ENCODE measurements at regions not wholly inside any gene's neighbourhood (a gene's known extent, or its start where the extent isn't known, plus 50 kb on each side); places are given as distances from the start of the nearest gene placed in this dataset.

DNA sequence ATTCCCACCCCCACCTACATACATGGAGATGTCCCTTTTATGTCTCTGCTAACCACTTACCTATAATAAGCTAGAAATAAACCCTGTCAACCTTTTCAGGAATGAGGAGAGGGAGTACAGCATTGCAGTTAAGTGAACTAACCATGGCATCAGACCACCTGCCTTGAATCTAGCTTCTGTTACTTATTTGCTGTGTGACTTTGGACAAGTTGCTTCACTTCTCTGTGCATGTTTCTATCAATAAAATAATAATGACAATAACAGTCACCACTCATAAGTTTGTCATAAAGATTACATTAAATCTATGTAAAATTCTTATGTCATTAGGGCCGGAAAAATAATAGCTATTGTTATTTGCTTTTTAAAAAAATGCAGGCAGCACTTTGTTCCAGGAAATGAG lies 881.1 kb upstream of the AUTS2 start:
- CTCF ChIA-PET (ENCODE audit: partially characterized antibody) = interaction anchor here (0.7 to 1.0 kb wide), 2 partner anchors 133 to 350 kb away, joined by 3 read pairs; no protein-coding TSS in a partner anchor
- DNase-seq (ENCODE audit: low read depth in 1 of 2, low spot score in 2 of 2) (no peak), FAIRE-seq (no peak)
- no peak overlapping the region for H3K56ac ChIP-seq (replicated peaks; ENCODE audit: insufficient read length, low read depth, low read length)
- H4K5ac ChIP-seq (ENCODE audit: insufficient read length, low read depth, low read length) = no peak overlapping the region
- H3K4me3 ChIP-seq (ENCODE audit: extremely low read depth in 1 of 4, insufficient read depth in 2 of 4, low read depth in 3 of 4, low read length in 4 of 4) = no peak overlapping the region
- H2BK5ac ChIP-seq (ENCODE audit: low read depth, low read length) = no peak overlapping the region
- POLR2A ChIA-PET (ENCODE audit: partially characterized antibody) = no interaction called here
- H2BK20ac ChIP-seq (ENCODE audit: low read length) = no peak overlapping the region
- H3K27me3 ChIP-seq (replicated peaks in 1 of 4; ENCODE audit: control insufficient read depth in 3 of 4, extremely low read depth in 1 of 4, insufficient read depth in 3 of 4, low read length in 3 of 4) = no peaks in the 10 kb centered on the region
- H3K9me3 ChIP-seq (ENCODE audit: insufficient read depth in 2 of 2, low read depth in 1 of 2, low read length in 1 of 2) = no peaks in the 10 kb centered on the region
- no peak overlapping the region for H3K14ac ChIP-seq (ENCODE audit: insufficient read length)
- no peaks in the 10 kb centered on the region for H3K79me1 ChIP-seq (ENCODE audit: low read depth, low read length)
- no peak overlapping the region for H4K8ac ChIP-seq (ENCODE audit: extremely low read depth, insufficient read depth, low read length)
- no peaks in the 10 kb centered on the region for H4K20me1 ChIP-seq (replicated peaks in 1 of 2; ENCODE audit: control insufficient read depth in 1 of 2, insufficient read depth in 2 of 2, low read length in 2 of 2)
- no peak overlapping the region for H4K91ac ChIP-seq (replicated peaks; ENCODE audit: insufficient read length, low read length)
- no peak overlapping the region for H3K23ac ChIP-seq (ENCODE audit: insufficient read length)
- H3K4ac ChIP-seq (replicated peaks; ENCODE audit: insufficient read length, low read depth, low read length) = no peak overlapping the region
- H2BK12ac ChIP-seq (ENCODE audit: low read depth, low read length) = no peak overlapping the region
- H2AK5ac ChIP-seq (ENCODE audit: low read depth, low read length) = no peak overlapping the region
- H3K9ac ChIP-seq (replicated peaks in 1 of 4; ENCODE audit: extremely low read depth in 1 of 4, low read depth in 3 of 4, low read length in 3 of 4) = no peak overlapping the region
- H2BK120ac ChIP-seq (replicated peaks; ENCODE audit: low read depth, low read length) = no peak overlapping the region
- no peak overlapping the region for H2BK15ac ChIP-seq (ENCODE audit: low read length)
- 92% methylated on average over 1 of the region's 1 CpG; no CpG with 5 or more reads in 1 of the 2 experiments for WGBS, 2 experiments (ENCODE audit: extremely low coverage in 1 of 2, insufficient coverage in 1 of 2, insufficient read length in 1 of 2, insufficient replicate concordance in 2 of 2, low coverage in 1 of 2, low lambda C conversion rate in 2 of 2, missing lambda C conversion rate in 1 of 2)
- H3K27ac ChIP-seq (ENCODE audit: low read depth, low read length) = no peak overlapping the region
- no peaks in the 10 kb centered on the region for H3K36me3 ChIP-seq (ENCODE audit: control insufficient read depth in 2 of 4, insufficient read depth in 4 of 4, low read length in 3 of 4)
- H3K18ac ChIP-seq (ENCODE audit: extremely low read depth, low read length) = no peak overlapping the region
- TF ChIP-seq TCF12 (IDR thresholded peaks at IDR 0.05; ENCODE audit: low read depth, low read length) (no peak), EGR1 (IDR thresholded peaks at IDR 0.05; ENCODE audit: borderline replicate concordance, low read depth, low read length) (no peak), RFX5 (IDR thresholded peaks at IDR 0.05; ENCODE audit: borderline replicate concordance, low read depth, low read length) (no peak)
- TF ChIP-seq, protein P1, sequence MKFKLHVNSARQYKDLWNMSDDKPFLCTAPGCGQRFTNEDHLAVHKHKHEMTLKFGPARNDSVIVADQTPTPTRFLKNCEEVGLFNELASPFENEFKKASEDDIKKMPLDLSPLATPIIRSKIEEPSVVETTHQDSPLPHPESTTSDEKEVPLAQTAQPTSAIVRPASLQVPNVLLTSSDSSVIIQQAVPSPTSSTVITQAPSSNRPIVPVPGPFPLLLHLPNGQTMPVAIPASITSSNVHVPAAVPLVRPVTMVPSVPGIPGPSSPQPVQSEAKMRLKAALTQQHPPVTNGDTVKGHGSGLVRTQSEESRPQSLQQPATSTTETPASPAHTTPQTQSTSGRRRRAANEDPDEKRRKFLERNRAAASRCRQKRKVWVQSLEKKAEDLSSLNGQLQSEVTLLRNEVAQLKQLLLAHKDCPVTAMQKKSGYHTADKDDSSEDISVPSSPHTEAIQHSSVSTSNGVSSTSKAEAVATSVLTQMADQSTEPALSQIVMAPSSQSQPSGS (IDR thresholded peaks at IDR 0.05; ENCODE audit: low read length) = no peak
- no peaks in the 10 kb centered on the region for H3K79me2 ChIP-seq (ENCODE audit: control insufficient read depth in 1 of 2, insufficient read depth in 2 of 2, low read length in 2 of 2)
- no peak overlapping the region for H3K4me2 ChIP-seq (ENCODE audit: insufficient read depth in 1 of 2, low read depth in 2 of 2, low read length in 2 of 2)
- H2AFZ ChIP-seq (ENCODE audit: low read length) = no peak overlapping the region
- no peaks in the 10 kb centered on the region for H3K4me1 ChIP-seq (replicated peaks in 1 of 4; ENCODE audit: control insufficient read depth in 3 of 4, insufficient read depth in 4 of 4, low read length in 3 of 4)
- H3K23me2 ChIP-seq (ENCODE audit: low read depth, low read length) = no peaks in the 10 kb centered on the region

Measured in H1 (cell line).